ENCODE measurements at regions not wholly inside any gene's neighbourhood (a gene's known extent, or its start where the extent isn't known, plus 50 kb on each side); places are given as distances from the start of the nearest gene placed in this dataset.

- no peak for TF ChIP-seq CTCF (IDR thresholded peaks at IDR 0.05)
- TF ChIP-seq POLR2A (IDR thresholded peaks at IDR 0.05) = no peak
Observed at GRCh38 chr6:54535568-54535967, 227.3 kb downstream of the TINAG start.

All from body of pancreas (tissue), 4 donors.